GM13976 (cell line): ENCODE measurements at regions not wholly inside any gene's neighbourhood (a gene's known extent, or its start where the extent isn't known, plus 50 kb on each side); places are given as distances from the start of the nearest gene placed in this dataset.
A peak's percentile ranks its signal among the peaks of the same experiment; 100 is the strongest.

Experiments used
- DNase-seq: peaks from one replicate; pipeline ENCODE4 v3.0.0; 2012; ENCODE audit warnings: low spot score
- CTCF ChIP-seq: IDR thresholded peaks from 2 replicates; pipeline ENCODE4 v1.5.1; 2012; ENCODE audit warnings: borderline replicate concordance, mild to moderate bottlenecking; ENCODE audit not compliant: insufficient read depth; ENCODE audit errors: extremely low read depth, missing control alignments, control extremely low read depth
- in situ Hi-C: fragments of 300-500 bp; cut with MboI; formaldehyde crosslinking; loops from one replicate; pipeline ENCODE4 v1.12.0; 2022; ENCODE audit warnings: low sequenced_read_pairs, mixed read lengths, inconsistent platforms; ENCODE audit not compliant: unreplicated experiment

- no peak for TF ChIP-seq CTCF
- no peak for DNase-seq
- in situ Hi-C loops: no loop called here
Observed at GRCh38 chr5:115415143-115415491, 118.7 kb upstream of the CCDC112 start.

- no peak for TF ChIP-seq CTCF
- in situ Hi-C loops: no loop called here
- peak; percentile 23 for DNase-seq
Observed at GRCh38 chr5:115414406-115415142, 118.1 kb upstream of the CCDC112 start.

GRCh38 chr5:115413651-115414050 is 117.2 kb upstream of the CCDC112 start:
- no peak for DNase-seq
- no peak for TF ChIP-seq CTCF
- in situ Hi-C loops: no loop called here

DNA sequence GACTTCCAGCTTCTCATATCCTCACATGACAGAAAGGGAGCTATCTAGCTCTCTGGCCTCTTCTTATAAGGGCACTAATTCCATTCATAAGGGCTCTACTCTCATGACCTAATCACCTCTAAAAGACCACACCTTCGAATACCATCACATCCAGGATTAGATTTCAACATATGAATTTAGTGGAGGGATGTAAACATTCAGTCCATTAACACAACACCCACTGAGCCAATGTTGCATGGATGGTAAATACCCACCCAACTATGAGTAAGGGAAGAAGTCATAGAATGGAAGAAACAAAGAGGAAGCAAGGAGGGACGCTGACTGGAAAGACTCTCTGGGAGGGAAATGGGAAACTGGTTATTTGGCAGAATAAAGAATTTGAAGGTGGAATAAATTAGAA is 112.6 kb upstream of the CCDC112 start:
- DNase-seq: no peak
- in situ Hi-C loops: no loop called here
- no peak for TF ChIP-seq CTCF

- in situ Hi-C loops: no loop called here
- no peak for TF ChIP-seq CTCF
- DNase-seq: no peak
Observed at GRCh38 chr5:115402822-115403577, 106.5 kb upstream of the CCDC112 start.

DNA sequence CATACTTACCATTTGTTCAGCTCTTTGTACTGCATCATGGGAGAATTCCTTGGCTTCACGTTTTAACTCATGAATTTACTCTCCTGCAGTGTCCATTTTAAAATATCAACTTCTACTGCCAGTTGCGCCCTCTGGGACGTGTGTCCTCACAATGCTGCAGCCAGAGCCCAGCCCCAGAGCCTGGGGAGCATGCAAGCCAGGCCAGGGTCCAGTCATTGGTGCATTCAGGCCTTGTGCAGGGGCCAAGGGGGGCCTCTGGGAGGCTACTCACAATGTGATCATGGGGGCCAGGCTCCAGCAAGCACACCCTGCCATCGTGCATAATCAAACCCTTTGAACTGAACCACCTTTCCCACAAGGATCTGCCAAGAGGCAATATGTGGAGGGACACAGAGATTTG is 105.6 kb upstream of the CCDC112 start:
- in situ Hi-C loops: no loop called here
- DNase-seq: no peak
- TF ChIP-seq CTCF: no peak

DNA sequence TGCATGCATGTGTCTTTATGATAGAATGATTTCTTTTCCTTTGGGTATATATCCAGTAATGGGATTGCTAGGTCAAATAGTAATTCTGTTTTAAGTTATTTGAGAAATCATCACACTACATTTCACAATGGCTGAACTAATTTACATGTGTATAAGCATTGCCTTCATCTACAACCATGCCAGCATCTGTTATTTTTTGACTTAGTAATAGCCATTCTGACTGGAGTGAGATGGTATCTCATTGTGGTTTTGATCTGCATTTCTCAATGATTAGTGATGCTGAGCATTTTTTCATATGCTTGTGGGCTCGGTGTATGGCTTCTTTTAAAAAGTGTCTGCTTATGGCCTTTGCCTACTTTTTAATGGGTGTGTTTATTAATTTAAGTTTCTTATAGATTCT is 102.3 kb upstream of the CCDC112 start:
- in situ Hi-C loops: no loop called here
- no peak for DNase-seq
- TF ChIP-seq CTCF: no peak
